OCI-LY3 (cell line): ENCODE measurements at regions not wholly inside any gene's neighbourhood (a gene's known extent, or its start where the extent isn't known, plus 50 kb on each side); places are given as distances from the start of the nearest gene placed in this dataset.

Experiments
- H2AFZ ChIP-seq: fragments of 200-600, 300-600 bp; shearing (Covaris generic); 2 replicates; pipeline ENCODE4 v1.6.0; 2014; ENCODE audit warnings: antibody characterized with exemption, low read depth, low read length
- H3K27ac ChIP-seq: fragments of 200-600, 300-600 bp; sonication (generic); 2 replicates; pipeline ENCODE4 v1.5.1; 2014; ENCODE audit warnings: mild to moderate bottlenecking, low read length, moderate library complexity, mixed read lengths
- H3K27me3 ChIP-seq: fragments of 200-600, 300-600 bp; sonication (generic); 2 replicates; pipeline ENCODE4 v1.6.1; 2014; ENCODE audit warnings: low read depth, low read length, mixed read lengths
- H3K36me3 ChIP-seq: fragments of 200-600, 300-600 bp; sonication (generic); replicated peaks from 2 replicates; pipeline ENCODE3; 2014; ENCODE audit warnings: low read depth, low read length, mixed read lengths
- H3K4me1 ChIP-seq: fragments of 300-600, 200-600 bp; sonication (generic); 2 replicates; pipeline ENCODE4 v1.6.1; 2014; ENCODE audit warnings: low read length, mixed read lengths
- H3K4me2 ChIP-seq: fragments of 200-600, 300-600 bp; sonication (generic); 2 replicates; pipeline ENCODE4 v1.6.1; 2014; ENCODE audit warnings: low read length, mixed read lengths
- H3K4me3 ChIP-seq: fragments of 300-600, 200-600 bp; sonication (generic); 2 replicates; pipeline ENCODE4 v1.5.1; 2014; ENCODE audit warnings: antibody characterized with exemption, mild to moderate bottlenecking, low read length, moderate library complexity
- H3K79me2 ChIP-seq: fragments of 300-600, 200-600 bp; shearing (Covaris generic); 2 replicates; pipeline ENCODE4 v1.6.1; 2014; ENCODE audit warnings: mild to moderate bottlenecking, low read length, mixed read lengths
- H3K9ac ChIP-seq: fragments of 300-600, 200-600 bp; shearing (Covaris generic); 2 replicates; pipeline ENCODE4 v1.6.0; 2014; ENCODE audit warnings: mild to moderate bottlenecking, low read length, moderate library complexity
- H3K9me3 ChIP-seq: fragments of 200-600, 300-600 bp; shearing (Covaris generic); 2 replicates; pipeline ENCODE4 v1.6.1; 2014; ENCODE audit warnings: low read length, mixed read lengths; ENCODE audit not compliant: insufficient read depth
- H4K20me1 ChIP-seq: fragments of 200-600, 300-600 bp; sonication (generic); 2 replicates; pipeline ENCODE4 v1.6.1; 2016; ENCODE audit warnings: low read length, mixed read lengths; ENCODE audit not compliant: insufficient read depth
- EZH2phosphoT487 ChIP-seq: fragments of 200-600 bp; shearing (Covaris generic); IDR thresholded peaks from 2 replicates; pipeline ENCODE4 v1.6.1; 2018; ENCODE audit warnings: antibody characterized with exemption, mixed run types, low read depth
- TF ChIP-seq, protein P1 (sequence below): fragments of 200-600, 300-600 bp; sonication (generic); IDR thresholded peaks from 2 replicates; pipeline ENCODE4 v1.5.1; 2014; ENCODE audit warnings: antibody characterized with exemption, low read length, low read depth

DNA sequence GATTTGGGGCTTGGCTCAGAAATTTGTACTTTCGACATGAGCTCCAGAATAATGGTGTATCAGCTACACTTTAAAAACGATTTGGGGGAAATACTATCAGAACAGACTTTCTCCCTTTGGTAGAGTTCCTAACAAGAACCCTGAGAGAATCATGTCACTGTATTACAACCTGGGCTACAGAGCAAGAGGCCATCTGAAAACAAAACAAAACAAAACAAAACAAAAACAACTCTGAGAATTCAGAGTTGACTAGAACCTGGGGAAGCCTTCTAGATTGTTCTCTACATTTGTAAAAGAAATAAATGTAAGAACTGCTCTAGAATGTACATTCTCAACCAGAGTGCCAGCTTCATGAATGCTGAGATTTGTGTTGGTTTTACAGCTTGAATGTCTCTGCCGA, 262.6 kb upstream of the SEMA3D start:
- no peak overlapping the region for H3K4me3 ChIP-seq
- H3K36me3 ChIP-seq: no peaks in the 10 kb centered on the region
- no peaks in the 10 kb centered on the region for H3K27me3 ChIP-seq
- H4K20me1 ChIP-seq: no peaks in the 10 kb centered on the region
- no peaks in the 10 kb centered on the region for H3K79me2 ChIP-seq
- no peak overlapping the region for H2AFZ ChIP-seq
- TF ChIP-seq, protein P1, sequence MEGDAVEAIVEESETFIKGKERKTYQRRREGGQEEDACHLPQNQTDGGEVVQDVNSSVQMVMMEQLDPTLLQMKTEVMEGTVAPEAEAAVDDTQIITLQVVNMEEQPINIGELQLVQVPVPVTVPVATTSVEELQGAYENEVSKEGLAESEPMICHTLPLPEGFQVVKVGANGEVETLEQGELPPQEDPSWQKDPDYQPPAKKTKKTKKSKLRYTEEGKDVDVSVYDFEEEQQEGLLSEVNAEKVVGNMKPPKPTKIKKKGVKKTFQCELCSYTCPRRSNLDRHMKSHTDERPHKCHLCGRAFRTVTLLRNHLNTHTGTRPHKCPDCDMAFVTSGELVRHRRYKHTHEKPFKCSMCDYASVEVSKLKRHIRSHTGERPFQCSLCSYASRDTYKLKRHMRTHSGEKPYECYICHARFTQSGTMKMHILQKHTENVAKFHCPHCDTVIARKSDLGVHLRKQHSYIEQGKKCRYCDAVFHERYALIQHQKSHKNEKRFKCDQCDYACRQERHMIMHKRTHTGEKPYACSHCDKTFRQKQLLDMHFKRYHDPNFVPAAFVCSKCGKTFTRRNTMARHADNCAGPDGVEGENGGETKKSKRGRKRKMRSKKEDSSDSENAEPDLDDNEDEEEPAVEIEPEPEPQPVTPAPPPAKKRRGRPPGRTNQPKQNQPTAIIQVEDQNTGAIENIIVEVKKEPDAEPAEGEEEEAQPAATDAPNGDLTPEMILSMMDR: no peak
- no peak for TF ChIP-seq EZH2phosphoT487
- no peaks in the 10 kb centered on the region for H3K9me3 ChIP-seq
- no peaks in the 10 kb centered on the region for H3K4me1 ChIP-seq
- H3K27ac ChIP-seq: no peak overlapping the region
- H3K4me2 ChIP-seq: no peak overlapping the region
- no peak overlapping the region for H3K9ac ChIP-seq

DNA sequence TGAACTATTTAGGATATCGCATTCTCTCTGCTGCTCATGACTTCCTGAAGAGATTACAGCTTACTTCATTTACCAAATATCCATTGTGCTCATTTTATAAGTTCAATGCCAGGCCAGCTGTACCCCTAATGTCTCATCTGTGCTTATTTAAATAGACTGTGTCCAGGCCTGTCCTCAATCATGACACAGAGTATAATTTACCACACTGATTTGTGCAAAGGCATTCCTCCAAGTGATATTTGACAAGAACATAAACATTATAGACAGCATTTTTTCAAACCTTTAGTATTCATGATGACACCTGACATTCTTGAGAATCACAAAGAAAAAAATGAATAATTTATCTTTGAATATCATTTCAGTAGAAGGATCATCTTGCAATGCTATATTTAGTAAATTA, 260.1 kb upstream of the SEMA3D start:
- H3K27me3 ChIP-seq: no peaks in the 10 kb centered on the region
- H3K9ac ChIP-seq: no peak overlapping the region
- TF ChIP-seq, protein P1: no peak
- TF ChIP-seq EZH2phosphoT487: no peak
- H3K36me3 ChIP-seq: no peaks in the 10 kb centered on the region
- no peaks in the 10 kb centered on the region for H3K4me1 ChIP-seq
- H3K27ac ChIP-seq: no peak overlapping the region
- H2AFZ ChIP-seq: no peak overlapping the region
- no peaks in the 10 kb centered on the region for H3K79me2 ChIP-seq
- H4K20me1 ChIP-seq: no peaks in the 10 kb centered on the region
- no peak overlapping the region for H3K4me3 ChIP-seq
- no peak overlapping the region for H3K4me2 ChIP-seq
- no peaks in the 10 kb centered on the region for H3K9me3 ChIP-seq

DNA sequence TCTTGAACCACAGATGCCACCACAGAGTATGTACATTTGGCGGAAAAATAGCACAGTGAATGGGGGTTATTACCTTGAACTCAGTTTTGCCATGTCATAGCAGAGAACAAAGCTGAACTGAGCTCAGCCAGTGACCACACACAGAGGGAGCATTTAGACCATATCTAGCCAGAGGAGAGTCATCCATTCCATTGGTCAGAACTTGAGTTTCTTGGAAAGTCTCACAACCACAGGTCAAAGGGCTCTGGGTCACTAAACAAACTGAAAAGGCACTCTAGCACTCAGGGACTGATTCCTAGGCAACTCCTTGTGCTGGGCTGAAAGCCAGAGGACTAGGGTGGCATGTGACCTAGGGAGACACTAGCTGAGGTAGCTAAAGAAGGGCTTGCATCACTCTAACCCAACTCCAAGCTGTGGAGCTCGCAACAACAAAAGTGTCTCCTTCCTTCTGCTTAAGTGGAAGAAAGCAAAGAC, 239.7 kb upstream of the SEMA3D start:
- no peak overlapping the region for H3K4me3 ChIP-seq
- no peak overlapping the region for H3K27ac ChIP-seq
- H3K4me1 ChIP-seq: no peaks in the 10 kb centered on the region
- H3K9ac ChIP-seq: no peak overlapping the region
- no peaks in the 10 kb centered on the region for H3K9me3 ChIP-seq
- no peak for TF ChIP-seq EZH2phosphoT487
- TF ChIP-seq, protein P1: no peak
- H2AFZ ChIP-seq: no peak overlapping the region
- H3K4me2 ChIP-seq: no peak overlapping the region
- no peaks in the 10 kb centered on the region for H3K36me3 ChIP-seq
- no peaks in the 10 kb centered on the region for H4K20me1 ChIP-seq
- no peaks in the 10 kb centered on the region for H3K79me2 ChIP-seq
- no peaks in the 10 kb centered on the region for H3K27me3 ChIP-seq

DNA sequence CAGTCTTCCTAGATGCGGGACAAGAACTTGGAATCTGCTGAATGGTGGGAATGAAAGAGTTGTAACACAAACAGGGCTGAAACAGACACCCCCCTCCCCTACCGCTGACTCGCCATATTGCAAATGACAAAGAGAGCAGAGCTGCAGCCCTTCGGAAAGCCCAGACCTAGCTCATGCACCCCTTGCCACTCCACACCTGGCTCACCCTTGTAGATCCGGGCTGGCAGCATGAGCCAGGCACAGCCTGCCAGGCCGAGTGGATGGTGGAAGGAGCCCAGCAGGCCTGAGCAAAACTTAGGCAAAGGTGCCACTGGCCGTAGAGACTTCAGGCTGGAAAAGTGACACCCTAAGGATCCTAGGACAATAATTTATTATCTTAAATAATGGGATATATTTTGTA, 237.4 kb upstream of the SEMA3D start:
- no peaks in the 10 kb centered on the region for H3K4me1 ChIP-seq
- no peak for TF ChIP-seq EZH2phosphoT487
- TF ChIP-seq, protein P1: no peak
- H3K4me3 ChIP-seq: no peak overlapping the region
- H3K27ac ChIP-seq: no peak overlapping the region
- H3K4me2 ChIP-seq: no peak overlapping the region
- H3K79me2 ChIP-seq: no peaks in the 10 kb centered on the region
- H2AFZ ChIP-seq: no peak overlapping the region
- no peaks in the 10 kb centered on the region for H3K27me3 ChIP-seq
- no peaks in the 10 kb centered on the region for H4K20me1 ChIP-seq
- no peaks in the 10 kb centered on the region for H3K9me3 ChIP-seq
- H3K36me3 ChIP-seq: no peaks in the 10 kb centered on the region
- no peak overlapping the region for H3K9ac ChIP-seq
